BLaER1 treated with 17β-estradiol and CSF1 and Interleukin-3, amounts not matched to agents 10 nM and 100 nM (cell line): ENCODE measurements at regions not wholly inside any gene's neighbourhood (a gene's known extent, or its start where the extent isn't known, plus 50 kb on each side); places are given as distances from the start of the nearest gene placed in this dataset.
"Not testable (repeated sequence)": the region's sequence is repeated elsewhere in the genome, so short reads cannot be mapped to it uniquely, and the experiment has no call there.

Source experiments
- H3K27ac ChIP-seq, 11 experiments: shearing (Covaris generic); formaldehyde crosslinking; 2 replicates each; pipeline ENCODE4 v1.8.1; 2022
- H3K27me3 ChIP-seq, 11 experiments: shearing (Covaris generic); formaldehyde crosslinking; 2 replicates each; pipeline ENCODE4 v1.8.1; 2022
- H3K36me3 ChIP-seq, 11 experiments: shearing (Covaris generic); formaldehyde crosslinking; 2 replicates each; pipeline ENCODE4 v1.8.1; 2022
- H3K4me1 ChIP-seq, 10 experiments: shearing (Covaris generic); formaldehyde crosslinking; 2 replicates each; pipeline ENCODE4 v1.8.1; 2022
- H3K4me2 ChIP-seq, 11 experiments: shearing (Covaris generic); formaldehyde crosslinking; 2 replicates each; pipeline ENCODE4 v1.8.1; 2022
- H3K4me3 ChIP-seq, 10 experiments: shearing (Covaris generic); formaldehyde crosslinking; 2 replicates each; pipeline ENCODE4 v1.8.1; 2022
- H3K9ac ChIP-seq, 11 experiments: shearing (Covaris generic); formaldehyde crosslinking; 2 replicates each; pipeline ENCODE4 v1.8.1; 2022
- H3K9me3 ChIP-seq, 11 experiments: shearing (Covaris generic); formaldehyde crosslinking; replicated peaks in 1 of 11; 2 replicates each; pipeline ENCODE4 v1.8.1; 2022
- H4K20me1 ChIP-seq, 11 experiments: shearing (Covaris generic); formaldehyde crosslinking; 2 replicates each; pipeline ENCODE4 v1.8.1; 2022
- Cebpa-rat ChIP-seq, 11 experiments: shearing (Covaris generic); IDR thresholded peaks; 2 replicates each; pipeline ENCODE4 v1.8.1; 2022

DNA sequence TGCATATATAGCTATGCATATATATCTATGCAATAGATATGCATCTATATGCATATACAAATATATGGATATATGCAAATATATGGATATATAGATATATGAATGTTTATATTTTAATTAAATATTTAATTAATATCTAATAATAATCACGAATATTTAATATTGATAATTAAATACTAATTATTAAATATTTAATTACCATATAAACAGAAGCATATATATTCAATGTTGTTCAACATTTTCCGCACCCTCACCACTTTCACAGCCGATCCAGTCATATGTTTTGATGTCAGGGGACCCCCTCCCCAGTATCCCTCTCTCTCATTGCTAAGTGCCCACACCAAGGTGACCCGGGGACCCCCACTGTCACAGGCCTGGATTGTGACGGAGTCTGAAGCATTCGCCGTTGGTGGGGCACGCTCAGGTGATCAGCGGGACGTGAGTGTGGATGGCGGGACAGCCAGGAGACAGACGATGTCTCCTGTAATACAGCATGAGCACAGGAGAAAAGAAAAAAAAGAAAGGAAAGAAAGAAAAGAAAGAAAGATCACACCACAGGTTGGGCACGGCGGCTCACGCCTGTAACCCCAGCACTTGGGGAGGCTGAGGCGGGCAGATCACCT, 199.7 kb downstream of the CRLF2 start:
- Histone ChIP-seq H3K4me3 (no peak overlapping the region), H3K27me3 (no peaks in the 10 kb centered on the region), H4K20me1 (no peaks in the 10 kb centered on the region), H3K36me3 (no peaks in the 10 kb centered on the region), H3K4me1 (peaks cover 0 to 22% (median 15%) of the 10 kb centered on the region in 10 experiments; a peak in 10 of 20 replicates), H3K4me2 (no peak overlapping the region), H3K27ac (no peak overlapping the region), H3K9ac (no peak overlapping the region), H3K9me3 (no peaks in the 10 kb centered on the region)
- no peak for TF ChIP-seq Cebpa-rat (IDR thresholded peaks at IDR 0.05)

DNA sequence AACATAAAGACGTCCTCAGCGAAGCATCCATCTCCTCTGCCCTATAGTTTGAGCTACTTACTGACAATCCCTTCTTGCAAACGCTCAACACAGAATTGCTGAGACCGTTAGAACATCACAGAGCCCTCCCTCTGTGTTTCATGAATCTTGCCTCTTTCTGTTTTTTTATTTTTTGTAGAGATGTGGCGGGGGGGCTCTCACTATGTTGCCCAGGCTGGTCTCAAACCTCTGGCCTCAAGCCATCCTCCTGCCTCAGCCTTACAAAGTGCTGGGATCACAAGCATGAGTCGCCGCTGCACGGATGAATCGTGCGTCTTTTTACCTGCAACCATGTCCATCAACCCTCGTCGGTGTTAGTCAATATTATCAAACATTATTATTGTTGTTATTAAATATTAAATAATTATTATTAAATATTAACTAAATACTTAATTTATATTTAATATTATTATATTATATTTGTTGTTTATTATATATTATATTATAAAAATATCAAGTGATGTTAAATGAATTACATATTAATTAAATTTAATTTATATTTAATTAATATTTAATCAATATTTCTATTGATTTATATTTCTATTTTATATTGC, 200.7 kb downstream of the CRLF2 start:
- Histone ChIP-seq H3K27me3 (no peaks in the 10 kb centered on the region), H3K27ac (no peak overlapping the region), H3K4me3 (no peak overlapping the region), H3K4me2 (no peak overlapping the region), H3K9me3 (no peaks in the 10 kb centered on the region), H3K9ac (no peak overlapping the region), H4K20me1 (no peaks in the 10 kb centered on the region), H3K4me1 (peaks cover 0 to 22% (median 15%) of the 10 kb centered on the region in 10 experiments; a peak in 10 of 20 replicates), H3K36me3 (no peaks in the 10 kb centered on the region)
- TF ChIP-seq Cebpa-rat (IDR thresholded peaks at IDR 0.05), result no peak

DNA sequence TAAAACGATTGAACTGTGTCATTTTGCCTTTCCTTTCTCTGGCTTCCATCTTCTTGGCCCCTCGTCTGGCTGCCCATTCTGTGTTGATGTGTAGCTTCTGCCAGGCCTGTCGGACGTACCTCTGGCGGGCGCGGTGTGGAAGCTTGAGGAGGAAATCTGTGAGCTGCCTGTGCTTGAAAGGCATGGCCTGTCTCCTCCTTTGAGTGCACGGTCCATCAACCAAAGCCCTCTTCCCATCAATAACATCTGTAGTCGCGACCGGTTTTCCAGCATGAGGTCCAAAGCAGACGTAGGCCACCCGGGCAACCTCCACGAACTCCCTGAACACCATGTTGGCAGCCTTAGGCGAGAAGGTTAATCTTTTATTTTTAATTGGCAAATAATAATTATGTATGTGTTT, 202.7 kb downstream of the CRLF2 start:
- no peaks in the 10 kb centered on the region for H3K36me3 ChIP-seq
- no peak for TF ChIP-seq Cebpa-rat (IDR thresholded peaks at IDR 0.05)
- no peaks in the 10 kb centered on the region for H3K9me3 ChIP-seq
- no peak overlapping the region for H3K4me3 ChIP-seq
- H3K4me1 ChIP-seq, result peaks cover 0 to 22% (median 15%) of the 10 kb centered on the region in 10 experiments; a peak in 10 of 20 replicates
- no peak overlapping the region for H3K9ac ChIP-seq
- H3K4me2 ChIP-seq, result peak overlapping the region in 6 of 11 experiments; percentile 25 to 74 (median 58); a peak in 8 of 22 replicates
- no peaks in the 10 kb centered on the region for H3K27me3 ChIP-seq
- H4K20me1 ChIP-seq, result no peaks in the 10 kb centered on the region
- no peak overlapping the region for H3K27ac ChIP-seq

DNA sequence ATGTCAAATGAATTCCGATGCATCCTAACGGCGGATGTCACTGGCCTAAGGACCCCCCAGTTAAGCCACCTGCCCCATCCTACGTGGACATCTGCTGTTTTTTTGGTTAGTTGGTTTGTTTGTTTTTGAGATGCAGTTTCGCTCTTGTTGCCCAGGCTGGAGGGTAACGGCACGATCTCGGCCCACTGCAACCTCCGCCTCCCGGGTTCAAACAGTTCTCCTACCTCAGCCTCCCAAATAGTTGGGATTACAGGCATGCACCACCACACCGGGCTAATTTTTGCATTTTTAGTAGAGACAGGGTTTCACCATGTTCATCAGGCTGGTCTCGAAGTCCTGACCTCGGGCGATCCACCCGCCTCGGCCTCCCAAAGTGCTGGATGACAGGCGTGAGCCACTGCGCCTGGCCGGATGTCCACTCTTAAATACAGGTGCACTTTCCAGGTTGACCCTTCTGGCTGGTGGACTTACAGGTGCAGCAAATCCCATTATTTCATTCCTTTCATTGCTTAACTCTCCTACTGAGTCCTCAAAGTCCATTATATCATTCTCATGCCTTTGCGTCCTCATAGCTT, 206.2 kb downstream of the CRLF2 start:
- H3K27ac ChIP-seq, result no peak overlapping the region
- H3K36me3 ChIP-seq, result no peaks in the 10 kb centered on the region
- H3K4me3 ChIP-seq, result no peak overlapping the region
- no peaks in the 10 kb centered on the region for H4K20me1 ChIP-seq
- H3K4me1 ChIP-seq, result peaks cover 0 to 22% (median 15%) of the 10 kb centered on the region in 10 experiments; a peak in 10 of 20 replicates
- H3K4me2 ChIP-seq, result no peak overlapping the region
- no peak for TF ChIP-seq Cebpa-rat (IDR thresholded peaks at IDR 0.05)
- H3K9me3 ChIP-seq, result no peaks in the 10 kb centered on the region
- H3K9ac ChIP-seq, result no peak overlapping the region
- no peaks in the 10 kb centered on the region for H3K27me3 ChIP-seq

DNA sequence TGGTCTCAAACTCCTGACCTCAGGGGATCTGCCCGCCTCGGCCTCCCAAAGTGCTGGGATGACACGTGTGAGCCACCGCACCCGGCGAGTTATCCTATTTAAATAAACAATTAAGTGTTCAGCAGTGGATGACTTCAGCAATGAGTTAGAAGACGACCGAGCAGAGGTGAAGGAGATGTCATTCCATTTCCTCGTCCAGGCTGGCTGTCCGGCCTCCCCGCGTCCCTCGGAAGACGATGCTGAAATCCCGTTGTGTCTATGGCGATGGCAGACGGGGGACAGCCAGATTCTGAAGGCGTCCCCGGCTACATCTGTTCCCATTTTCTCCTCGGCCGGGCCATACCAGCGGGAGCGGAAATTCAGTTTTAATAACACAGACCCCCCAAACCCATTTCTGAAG, 209.8 kb downstream of the CRLF2 start:
- Histone ChIP-seq H3K9ac (no peak overlapping the region), H3K27me3 (no peaks in the 10 kb centered on the region), H3K36me3 (no peaks in the 10 kb centered on the region), H3K4me3 (no peak overlapping the region), H3K4me2 (no peak overlapping the region), H3K4me1 (peaks cover under 1 to 24% (median 20%) of the 10 kb centered on the region in 10 experiments; a peak in 19 of 20 replicates), H4K20me1 (no peaks in the 10 kb centered on the region), H3K27ac (no peak overlapping the region), H3K9me3 (no peaks in the 10 kb centered on the region)
- no peak for TF ChIP-seq Cebpa-rat (IDR thresholded peaks at IDR 0.05)

DNA sequence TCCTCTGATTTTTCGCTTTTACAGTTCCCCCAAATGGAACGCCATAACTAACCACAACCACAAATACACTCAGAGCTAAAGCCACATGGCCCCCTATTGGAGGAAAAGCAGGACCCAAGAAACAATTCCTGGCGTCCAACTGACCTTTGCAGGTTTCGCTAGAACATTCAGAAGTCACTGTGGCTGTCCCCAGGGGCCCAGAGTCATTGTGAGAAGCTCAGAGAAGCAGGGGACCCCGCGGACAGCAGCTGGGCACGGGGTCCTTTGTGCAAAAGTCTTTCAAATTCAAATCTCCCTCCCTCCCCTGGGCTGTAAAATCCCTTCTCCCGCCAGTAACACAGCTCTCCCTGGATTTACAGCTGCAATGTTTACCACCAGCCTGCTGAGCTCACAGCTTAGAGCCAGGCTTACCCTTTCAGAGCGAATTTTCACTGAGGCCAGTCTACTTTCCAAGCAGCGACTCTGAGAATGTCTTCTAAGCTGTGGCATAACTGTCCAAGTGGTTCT, 214.8 kb downstream of the CRLF2 start:
- Histone ChIP-seq H3K27ac (peak overlapping the region in 5 of 11 experiments; percentile 0 to 30 (median 21); a peak in 3 of 22 replicates), H3K27me3 (no peaks in the 10 kb centered on the region), H3K36me3 (no peaks in the 10 kb centered on the region; a peak in 2 of 22 replicates), H3K9ac (peak overlapping the region in 1 of 11 experiments; percentile 36; a peak in 1 of 22 replicates), H4K20me1 (no peaks in the 10 kb centered on the region), H3K4me2 (peak overlapping the region; percentile 10 to 77 (median 70); a peak in 21 of 22 replicates), H3K9me3 (peaks cover 19 to 31% (median 27%) of the 10 kb centered on the region in 11 experiments), H3K4me3 (no peak overlapping the region), H3K4me1 (peaks cover 6 to 31% (median 27%) of the 10 kb centered on the region in 10 experiments)
- TF ChIP-seq Cebpa-rat (IDR thresholded peaks at IDR 0.05), result no peak

DNA sequence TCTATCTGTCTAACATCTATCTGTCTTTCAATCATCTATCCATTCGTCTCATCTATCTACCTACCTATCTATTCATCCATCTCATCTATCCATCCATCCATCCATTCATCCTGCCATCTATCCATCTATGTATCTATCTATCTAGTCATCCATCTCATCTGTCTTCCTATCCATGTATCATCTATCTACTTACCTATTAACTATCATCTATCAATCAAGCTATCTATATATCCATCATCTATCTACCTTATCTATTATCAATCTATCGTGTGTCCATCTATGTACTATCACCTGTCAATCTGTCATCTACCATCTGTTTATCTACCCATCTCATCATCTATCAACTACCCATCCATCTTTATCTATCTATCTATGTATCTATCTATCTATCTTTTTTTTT, 217.7 kb downstream of the CRLF2 start:
- Histone ChIP-seq H3K27me3 (no peaks in the 10 kb centered on the region), H3K9ac (no peak overlapping the region), H4K20me1 (no peaks in the 10 kb centered on the region), H3K9me3 (peaks cover 31 to 49% (median 43%) of the 10 kb centered on the region in 11 experiments), H3K4me3 (no peak overlapping the region), H3K4me2 (no peak overlapping the region), H3K4me1 (peaks cover 6 to 38% (median 28%) of the 10 kb centered on the region in 10 experiments), H3K27ac (no peak overlapping the region), H3K36me3 (no peaks in the 10 kb centered on the region; a peak in 2 of 22 replicates)
- TF ChIP-seq Cebpa-rat (IDR thresholded peaks at IDR 0.05), result no peak

DNA sequence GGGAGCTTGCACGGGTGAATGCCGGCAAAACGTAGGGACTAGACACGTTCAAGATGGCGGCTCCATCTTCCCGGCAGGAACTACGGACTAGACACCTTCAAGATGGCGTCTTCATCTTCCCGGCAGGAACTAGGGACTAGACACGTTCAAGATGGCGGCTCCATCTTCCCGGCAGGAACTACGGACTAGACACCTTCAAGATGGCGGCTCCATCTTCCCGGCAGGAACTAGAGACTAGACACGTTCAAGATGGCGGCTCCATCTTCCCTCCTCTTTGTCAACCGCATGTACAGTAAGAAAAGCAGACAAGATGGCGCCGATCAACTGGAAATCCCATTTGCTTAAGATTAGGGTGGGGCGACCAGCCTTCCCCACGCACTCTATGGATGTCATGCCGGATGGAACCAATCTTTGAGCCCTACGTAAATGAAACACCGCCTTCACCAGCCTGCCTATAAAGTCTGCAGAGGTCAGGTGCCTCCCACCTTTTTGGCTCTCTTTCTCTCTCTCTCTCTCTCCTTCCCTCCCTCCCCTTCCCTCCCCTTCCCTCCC, 222.4 kb downstream of the CRLF2 start:
- no peak for TF ChIP-seq Cebpa-rat (IDR thresholded peaks at IDR 0.05)
- Histone ChIP-seq H3K4me3 (peak overlapping the region; percentile 47 to 71 (median 56)), H4K20me1 (no peaks in the 10 kb centered on the region), H3K4me2 (peak overlapping the region; percentile 70 to 83 (median 75)), H3K36me3 (no peaks in the 10 kb centered on the region; a peak in 1 of 22 replicates), H3K27ac (peak overlapping the region; percentile 27 to 84 (median 77); a peak in 21 of 22 replicates), H3K9me3 (peaks cover 29 to 56% (median 48%) of the 10 kb centered on the region in 11 experiments), H3K27me3 (no peaks in the 10 kb centered on the region), H3K9ac (peak overlapping the region; percentile 20 to 77 (median 69); a peak in 21 of 22 replicates), H3K4me1 (peaks cover 6 to 19% (median 10%) of the 10 kb centered on the region in 10 experiments; a peak in 14 of 20 replicates)

DNA sequence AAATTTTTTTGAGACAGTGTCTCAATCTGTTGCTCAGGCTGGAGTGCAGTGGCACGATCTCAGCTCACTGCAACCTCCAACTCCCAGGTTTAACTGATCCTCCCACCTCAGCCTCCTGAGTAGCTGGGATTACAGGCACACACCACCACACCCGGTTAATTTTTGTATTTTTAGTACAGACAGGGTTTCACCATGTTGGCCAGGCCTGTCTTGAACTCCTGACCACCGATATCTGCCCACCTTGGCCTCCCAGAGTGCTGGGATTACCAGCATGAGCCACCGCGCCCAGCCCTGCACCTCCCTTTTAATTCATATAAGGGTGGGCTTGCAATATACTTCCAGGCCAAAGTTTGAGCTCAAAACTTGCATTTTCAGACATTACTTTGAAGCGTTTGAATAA, 223.9 kb downstream of the CRLF2 start:
- Histone ChIP-seq H3K9me3 (peaks cover 38 to 57% (median 51%) of the 10 kb centered on the region in 11 experiments), H3K4me1 (peaks cover 6 to 19% (median 10%) of the 10 kb centered on the region in 10 experiments; a peak in 14 of 20 replicates), H3K4me2 (peak overlapping the region in 3 of 11 experiments; percentile 26 to 77 (median 75); a peak in 5 of 22 replicates)
- H3K27me3 ChIP-seq, H3K36me3 ChIP-seq, H3K9ac ChIP-seq, H3K4me3 ChIP-seq, H3K27ac ChIP-seq, H4K20me1 ChIP-seq: not testable (repeated sequence)
